HT-29 (cell line): ENCODE measurements at regions not wholly inside any gene's neighbourhood (a gene's known extent, or its start where the extent isn't known, plus 50 kb on each side); places are given as distances from the start of the nearest gene placed in this dataset.
"Not testable (repeated sequence)": the region's sequence is repeated elsewhere in the genome, so short reads cannot be mapped to it uniquely, and the experiment has no call there.

ENCODE experiments used
- DNase-seq: peaks from one replicate; pipeline ENCODE4 v3.0.0-alpha.2; 2015; ENCODE audit warnings: low spot score

DNA sequence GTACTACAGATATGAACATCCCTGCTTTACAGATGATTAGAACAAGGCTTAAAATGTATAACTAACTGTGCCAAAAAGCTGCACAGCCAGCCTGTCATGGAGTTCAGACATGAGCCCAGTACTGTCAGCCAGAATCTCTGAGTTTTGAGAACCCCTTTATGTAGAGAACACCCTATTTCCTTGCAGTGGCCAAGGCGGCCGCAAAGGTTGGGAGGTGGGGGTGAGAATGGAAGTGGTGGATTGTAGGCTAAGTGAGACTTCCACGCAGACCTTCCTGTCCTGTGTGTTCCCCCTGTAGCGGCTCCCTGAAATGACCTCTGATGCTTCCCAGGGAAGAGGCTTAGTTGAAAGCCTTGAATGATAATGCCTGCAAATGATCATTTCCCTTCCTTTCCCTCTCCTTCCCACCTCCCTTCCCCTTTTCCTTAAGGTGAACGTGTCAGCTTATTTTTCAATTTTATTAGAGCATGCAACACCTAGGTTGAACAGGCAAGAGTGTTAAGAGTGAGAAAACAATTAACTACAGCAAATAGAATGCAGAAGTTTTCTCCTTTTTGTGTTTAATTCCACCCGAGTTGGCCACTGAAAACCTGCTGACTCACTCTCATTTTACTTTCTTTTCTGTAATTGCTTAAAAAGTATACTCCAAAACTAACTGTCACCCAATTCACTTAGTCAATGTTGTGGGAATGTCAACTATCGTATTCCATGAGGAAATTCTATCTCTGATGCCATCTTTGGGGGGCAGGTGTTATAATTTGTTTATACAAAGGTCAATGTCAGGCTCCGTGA is 167.0 kb upstream of the EDNRB start:
- no peak for DNase-seq

GRCh38 chr13:78084401-78084800 is 165.8 kb upstream of the EDNRB start:
- no peak for DNase-seq

- no peak for DNase-seq
These were observed 159.5 kb upstream of the EDNRB start for GRCh38 chr13:78078168-78078567.

- no peak for DNase-seq
These were observed 148.7 kb upstream of the EDNRB start for GRCh38 chr13:78067290-78067689.

- DNase-seq, result no peak
These were observed 146.5 kb upstream of the EDNRB start for GRCh38 chr13:78065141-78065540.

GRCh38 chr13:78061806-78062205 is 143.2 kb upstream of the EDNRB start:
- DNase-seq, result no peak

DNA sequence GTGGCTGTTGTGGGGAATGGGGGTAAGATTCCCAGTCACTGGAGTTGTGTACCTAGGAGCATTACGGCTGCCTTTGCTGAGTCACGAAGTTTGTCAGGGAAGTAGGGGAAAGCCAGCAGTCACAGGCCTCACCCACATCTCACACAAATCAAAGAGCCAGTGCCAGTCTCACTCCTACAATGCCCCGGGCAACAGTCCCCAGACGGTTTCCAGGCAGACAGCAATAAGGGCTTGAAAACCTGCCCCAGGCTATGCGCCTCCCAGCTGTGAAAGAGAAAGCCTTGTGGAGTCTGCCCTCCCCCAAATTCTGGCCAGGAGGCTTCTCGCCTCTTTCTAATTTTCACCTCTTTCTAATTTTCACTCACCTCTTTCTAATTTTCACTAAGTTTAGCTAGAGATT is 142.3 kb upstream of the EDNRB start:
- DNase-seq, result no peak

GRCh38 chr13:78056865-78057264 is 138.2 kb upstream of the EDNRB start:
- not testable (repeated sequence) for DNase-seq

- no peak for DNase-seq
These were observed 135.5 kb upstream of the EDNRB start for GRCh38 chr13:78054157-78054556.

DNA sequence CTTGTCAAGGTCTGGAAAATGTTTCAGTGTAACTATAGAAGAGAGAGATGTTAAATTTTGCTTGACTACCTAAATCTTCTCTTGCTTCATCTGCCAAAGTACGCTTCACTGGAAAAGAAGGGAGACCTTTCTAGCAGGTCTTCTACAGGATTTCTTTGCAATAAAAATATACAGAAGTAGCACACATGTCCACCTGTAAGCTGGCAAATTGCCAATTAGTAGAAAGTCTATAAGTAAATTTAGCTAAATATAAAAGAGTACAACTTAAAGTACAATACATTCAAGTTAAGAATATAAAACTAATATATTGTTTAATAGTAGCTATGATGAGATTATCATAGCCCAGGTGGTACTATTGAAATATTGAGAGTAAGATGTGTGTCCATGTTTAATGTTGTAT is 128.5 kb upstream of the EDNRB start:
- no peak for DNase-seq

DNA sequence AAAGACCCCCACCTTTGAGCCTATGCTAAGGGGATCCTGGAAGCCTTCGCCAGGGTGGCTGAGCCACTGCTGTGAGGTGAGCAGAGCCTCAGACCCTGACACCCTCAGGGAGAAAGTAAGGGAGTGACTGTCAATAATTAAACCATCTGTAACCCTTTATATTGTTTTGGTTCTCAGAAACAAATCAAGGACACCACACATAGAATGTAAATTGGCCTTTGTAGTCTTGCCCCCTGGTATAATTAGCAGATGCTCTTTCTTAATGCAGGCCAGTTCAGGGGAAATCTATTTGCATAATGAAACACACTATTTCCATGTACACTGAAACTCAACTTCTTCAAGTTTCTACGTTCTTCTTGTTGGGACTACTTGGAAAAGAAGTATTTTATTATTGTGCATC is 127.7 kb upstream of the EDNRB start:
- no peak for DNase-seq

DNA sequence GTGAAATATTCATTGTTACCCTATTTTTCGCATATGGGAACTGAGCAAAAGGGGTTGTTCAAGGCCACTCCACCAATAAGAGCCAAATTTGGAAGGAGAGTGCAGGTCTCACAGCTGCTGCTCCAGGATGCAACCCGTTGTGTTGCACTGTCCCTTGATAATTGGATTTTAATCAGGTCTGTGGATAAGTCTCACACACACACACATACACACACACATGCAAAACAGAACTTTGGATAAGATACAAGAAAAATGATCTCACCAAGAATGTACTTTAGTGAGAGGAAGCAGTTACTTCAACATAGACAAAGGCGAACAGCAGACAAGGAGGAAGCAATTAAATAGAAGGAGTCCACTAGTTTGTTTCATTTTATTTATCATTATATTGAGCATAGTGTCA is 127.3 kb upstream of the EDNRB start:
- no peak for DNase-seq

GRCh38 chr13:78041366-78041765 is 122.7 kb upstream of the EDNRB start:
- DNase-seq, result not testable (repeated sequence)

DNA sequence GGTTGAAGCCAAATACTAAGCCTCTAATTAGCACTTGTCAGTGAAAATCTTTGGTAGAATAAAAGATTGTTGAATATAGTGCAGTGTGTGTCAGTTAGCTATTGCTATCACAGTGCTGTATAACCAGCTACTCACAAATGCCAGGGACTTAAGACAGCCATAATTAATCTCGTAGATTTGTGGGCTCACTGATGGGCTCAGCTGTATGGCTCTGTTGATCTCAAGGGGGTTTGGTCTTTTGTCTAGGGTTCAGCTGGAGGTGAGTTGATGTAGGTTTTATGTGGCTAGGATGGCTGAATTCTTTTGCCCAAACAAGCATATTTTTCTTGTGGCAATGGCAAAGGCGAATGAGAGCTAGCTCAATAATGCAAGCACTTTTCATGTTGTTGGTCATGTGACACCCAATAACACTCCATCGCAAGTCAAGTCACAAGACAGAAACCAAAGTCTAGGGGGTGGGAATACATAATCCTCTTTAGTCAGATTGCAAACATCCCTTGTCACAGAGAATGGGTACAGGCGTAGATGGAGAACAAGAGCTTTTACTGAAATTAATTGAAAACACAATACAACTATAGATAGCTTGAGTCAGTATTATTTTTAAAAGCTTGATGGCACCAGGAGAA is 121.7 kb upstream of the EDNRB start:
- no peak for DNase-seq

- no peak for DNase-seq
These were observed 118.2 kb upstream of the EDNRB start for GRCh38 chr13:78036841-78037240.

DNA sequence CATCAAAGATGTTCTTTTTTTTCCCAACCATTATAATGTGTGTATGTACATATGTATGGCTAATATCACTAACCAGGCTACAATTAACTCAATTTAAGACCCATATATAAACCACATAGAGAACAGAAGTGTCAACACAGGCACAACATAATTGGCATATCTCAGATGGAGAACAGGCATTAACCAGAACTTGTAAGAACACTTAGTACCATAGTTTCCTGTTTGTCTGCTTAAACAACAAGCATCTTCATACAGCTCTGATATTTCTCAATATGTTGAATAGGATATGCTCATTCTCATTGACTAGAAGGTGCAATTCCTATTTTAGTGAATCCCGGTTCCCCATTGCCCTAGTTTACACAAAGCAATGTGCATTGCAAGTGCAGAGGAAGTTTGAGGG is 116.9 kb upstream of the EDNRB start:
- DNase-seq, result no peak

GRCh38 chr13:78033509-78033908 is 114.9 kb upstream of the EDNRB start:
- no peak for DNase-seq

DNA sequence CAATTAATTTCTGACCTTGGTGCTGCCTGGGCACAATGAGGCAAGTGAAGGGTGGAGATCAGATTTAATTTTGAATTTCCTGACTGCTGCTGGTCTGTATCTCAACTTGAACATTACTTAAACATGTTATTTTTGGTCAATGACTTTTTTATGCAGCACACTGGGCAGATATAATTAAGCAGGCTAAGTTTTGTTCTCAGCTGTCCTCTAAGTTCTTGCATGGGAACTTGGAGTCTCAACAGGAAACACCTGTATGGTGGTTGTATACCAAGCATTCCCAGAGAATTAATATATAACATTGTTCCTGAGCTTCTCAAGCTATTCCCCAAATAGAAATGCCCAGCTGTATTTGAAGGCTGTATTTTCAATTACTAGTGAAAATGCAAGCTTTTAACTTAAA is 113.5 kb upstream of the EDNRB start:
- no peak for DNase-seq

- DNase-seq, result no peak
These were observed 111.8 kb upstream of the EDNRB start for GRCh38 chr13:78030341-78030896.

- DNase-seq, result no peak
These were observed 111.3 kb upstream of the EDNRB start for GRCh38 chr13:78029901-78030300.

GRCh38 chr13:78028960-78029359 is 110.3 kb upstream of the EDNRB start:
- no peak for DNase-seq

DNA sequence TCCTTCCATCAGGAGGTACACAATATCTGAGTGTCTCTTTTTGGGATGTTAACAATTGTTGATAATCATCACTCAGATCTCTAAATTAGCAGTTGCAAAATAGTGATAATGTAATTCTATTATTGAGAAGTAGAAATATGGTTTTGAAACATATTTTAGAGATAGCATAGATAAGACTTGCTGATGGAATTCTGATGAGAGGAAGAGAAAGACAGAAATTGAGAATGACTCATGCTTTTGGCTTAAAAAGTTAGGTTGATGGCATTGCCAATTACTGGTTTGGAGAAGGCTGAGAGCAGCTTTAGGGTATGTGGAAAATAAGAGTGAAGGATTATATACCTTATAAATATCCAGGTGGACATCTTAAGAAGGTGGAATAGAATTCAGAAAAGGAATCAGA is 106.4 kb upstream of the EDNRB start:
- DNase-seq, result no peak
